NCI-H446 (cell line): ENCODE measurements at regions not wholly inside any gene's neighbourhood (a gene's known extent, or its start where the extent isn't known, plus 50 kb on each side); places are given as distances from the start of the nearest gene placed in this dataset.
A peak's percentile ranks its signal among the peaks of the same experiment; 100 is the strongest.
"Not testable (repeated sequence)": the region's sequence is repeated elsewhere in the genome, so short reads cannot be mapped to it uniquely, and the experiment has no call there.

Source experiments
- DNase-seq, 2 experiments: peaks; one replicate each; lab custom pipeline; 2025; lab: John Stamatoyannopoulos, UW

DNA sequence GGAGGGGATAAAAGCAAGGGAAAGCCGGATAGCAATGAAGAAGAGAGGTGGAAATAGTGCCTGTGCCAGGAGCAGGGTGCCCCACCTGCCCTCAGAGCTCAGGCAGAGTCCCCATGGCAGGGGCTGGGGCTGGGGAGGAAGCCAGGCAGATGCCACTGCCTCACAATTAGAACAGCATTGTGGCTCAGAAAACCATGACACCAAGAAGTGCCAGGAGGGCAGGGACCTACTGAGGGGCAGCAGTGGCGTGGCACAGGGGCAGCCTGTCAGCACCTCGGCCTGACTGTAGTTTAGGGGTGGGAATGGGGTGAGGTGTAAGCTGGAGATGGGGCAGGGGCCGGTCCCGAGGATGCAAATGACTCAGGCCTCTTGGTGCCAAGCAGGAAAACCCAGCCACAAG, 532.1 kb upstream of the B3GAT1 start:
- no peak for DNase-seq

GRCh38 chr11:134943544-134943943, 531.5 kb upstream of the B3GAT1 start:
- no peak for DNase-seq

- no peak for DNase-seq
These were observed 530.6 kb upstream of the B3GAT1 start for GRCh38 chr11:134942681-134943080.

DNA sequence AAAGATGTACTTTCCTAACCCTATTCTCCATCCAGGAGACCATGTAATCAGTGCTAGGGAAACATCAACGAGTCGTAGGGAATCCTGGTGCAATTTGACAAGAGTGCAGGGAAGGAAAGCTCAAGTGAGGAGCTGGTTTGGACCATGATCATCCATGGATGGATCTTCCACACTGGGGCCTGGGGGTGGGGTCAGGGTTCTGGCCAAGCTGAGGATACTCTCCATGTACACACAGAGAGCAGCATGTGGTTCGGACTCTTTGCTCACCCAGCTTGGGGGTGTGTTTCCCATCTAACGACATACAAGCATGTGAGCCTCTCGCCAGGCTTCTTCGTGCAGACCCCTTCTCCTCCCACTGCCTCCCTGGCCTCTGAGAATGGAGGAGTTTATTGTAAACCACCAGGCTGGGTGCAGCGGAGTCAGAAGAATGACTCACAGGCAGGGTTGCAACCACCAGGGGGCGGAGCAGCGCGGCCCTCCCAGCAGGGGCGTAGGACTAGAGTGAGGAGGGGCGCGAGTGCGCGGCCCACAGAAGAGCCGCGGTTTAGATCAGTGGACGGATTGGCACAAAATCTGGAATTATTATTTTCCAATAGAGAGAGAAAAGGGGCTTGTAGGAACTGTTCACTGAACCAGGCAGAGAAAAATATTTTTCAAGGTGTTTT, 530.0 kb upstream of the B3GAT1 start:
- DNase-seq = not testable (repeated sequence)

GRCh38 chr11:134941326-134941725, 529.3 kb upstream of the B3GAT1 start:
- DNase-seq = no peak

DNA sequence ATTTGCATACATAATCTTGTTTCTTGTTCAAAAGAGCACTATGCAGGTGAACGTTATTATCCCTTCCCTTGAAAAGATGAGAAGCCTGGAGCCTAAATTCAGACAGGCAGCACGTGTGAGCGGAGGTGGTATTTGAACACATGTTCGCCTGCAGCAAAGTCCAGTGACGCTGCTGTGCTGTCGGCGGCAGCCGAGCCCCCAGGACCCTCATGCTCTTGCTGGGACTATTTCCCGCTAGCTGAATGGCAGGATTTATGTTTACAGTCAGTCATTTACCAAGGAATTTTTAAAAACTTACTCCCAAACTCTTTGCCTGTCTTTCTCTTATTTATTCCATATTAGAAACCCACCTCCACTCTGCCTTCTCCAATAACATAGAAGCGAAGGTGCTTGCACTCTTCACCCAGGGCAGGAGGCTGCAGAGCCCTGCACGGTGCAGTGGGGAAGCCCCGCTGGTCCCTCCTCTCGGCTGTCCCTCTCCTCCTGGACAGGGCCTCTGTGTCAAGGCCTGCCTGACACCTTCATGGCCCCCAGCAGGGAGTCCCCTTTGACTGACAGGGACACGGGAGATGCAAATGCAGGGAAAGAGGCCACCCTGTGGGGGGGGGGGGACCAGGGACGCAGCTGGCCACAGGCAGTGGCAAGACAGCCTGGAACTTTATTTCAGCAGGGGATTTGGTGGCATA, 528.5 kb upstream of the B3GAT1 start:
- DNase-seq = no peak

GRCh38 chr11:134939905-134940304, 527.9 kb upstream of the B3GAT1 start:
- no peak for DNase-seq

DNA sequence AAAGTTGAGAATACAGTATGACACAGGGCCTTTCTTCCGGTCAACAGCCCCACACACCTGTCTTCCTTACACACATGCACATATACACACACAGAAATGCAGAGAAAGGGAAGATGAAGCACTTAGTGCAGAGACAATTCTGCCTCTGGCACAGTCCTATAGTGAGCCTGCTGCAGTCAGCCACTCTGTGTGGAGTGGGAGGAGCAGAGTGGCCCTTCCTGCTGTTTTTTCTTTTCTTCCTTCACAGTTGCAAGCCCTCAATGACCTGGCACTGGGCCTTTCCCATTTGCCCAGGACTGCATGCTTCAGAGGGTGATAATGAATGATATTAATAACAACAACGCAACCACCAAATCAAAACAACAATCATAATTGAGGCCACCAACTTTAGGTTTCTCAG, 527.0 kb upstream of the B3GAT1 start:
- DNase-seq = no peak

- DNase-seq = no peak
These were observed 526.2 kb upstream of the B3GAT1 start for GRCh38 chr11:134938212-134938611.

GRCh38 chr11:134937193-134937592, 525.2 kb upstream of the B3GAT1 start:
- not testable (repeated sequence) for DNase-seq

GRCh38 chr11:134932761-134933160, 520.7 kb upstream of the B3GAT1 start:
- no peak for DNase-seq

DNA sequence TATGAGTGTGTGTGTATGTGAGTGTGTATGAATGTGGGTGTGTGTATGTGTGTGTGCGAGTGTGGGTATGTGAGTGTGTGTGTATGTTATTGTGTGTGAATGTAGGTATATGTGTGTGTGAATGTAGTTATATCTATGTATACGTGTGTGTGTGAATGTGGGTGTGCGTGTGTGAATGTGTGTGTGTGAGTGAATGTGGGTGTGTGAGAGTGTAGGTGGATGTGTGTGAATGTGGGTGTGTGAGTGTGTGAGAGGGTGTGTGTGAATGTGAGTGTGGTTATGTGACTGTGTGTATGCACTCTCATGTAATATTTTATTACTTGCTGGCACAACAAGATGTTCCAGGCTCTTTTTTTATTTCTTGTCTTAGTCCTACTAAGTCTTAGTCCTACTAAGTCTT, 513.4 kb upstream of the B3GAT1 start:
- no peak for DNase-seq

DNA sequence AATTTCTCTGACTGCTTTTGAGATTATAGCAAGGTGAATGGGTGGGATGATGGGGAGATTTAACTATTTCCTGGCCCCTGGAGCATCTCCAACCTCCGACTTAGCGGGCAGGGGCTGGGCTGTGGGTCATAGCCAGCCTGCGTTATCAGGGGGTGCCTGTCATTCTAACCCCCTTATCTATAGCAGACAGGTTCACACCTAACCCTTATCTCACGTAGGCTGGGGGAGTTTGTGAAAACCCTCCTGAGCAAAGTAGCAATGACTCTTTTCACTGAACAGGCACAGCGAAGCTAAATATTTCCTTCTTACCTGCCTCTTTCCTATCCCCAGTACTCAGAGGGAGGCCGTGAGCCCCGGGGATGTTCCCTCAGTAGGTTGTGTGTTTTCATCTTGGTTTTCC, 511.4 kb upstream of the B3GAT1 start:
- no peak for DNase-seq

GRCh38 chr11:134921938-134922337, 509.9 kb upstream of the B3GAT1 start:
- no peak for DNase-seq

DNA sequence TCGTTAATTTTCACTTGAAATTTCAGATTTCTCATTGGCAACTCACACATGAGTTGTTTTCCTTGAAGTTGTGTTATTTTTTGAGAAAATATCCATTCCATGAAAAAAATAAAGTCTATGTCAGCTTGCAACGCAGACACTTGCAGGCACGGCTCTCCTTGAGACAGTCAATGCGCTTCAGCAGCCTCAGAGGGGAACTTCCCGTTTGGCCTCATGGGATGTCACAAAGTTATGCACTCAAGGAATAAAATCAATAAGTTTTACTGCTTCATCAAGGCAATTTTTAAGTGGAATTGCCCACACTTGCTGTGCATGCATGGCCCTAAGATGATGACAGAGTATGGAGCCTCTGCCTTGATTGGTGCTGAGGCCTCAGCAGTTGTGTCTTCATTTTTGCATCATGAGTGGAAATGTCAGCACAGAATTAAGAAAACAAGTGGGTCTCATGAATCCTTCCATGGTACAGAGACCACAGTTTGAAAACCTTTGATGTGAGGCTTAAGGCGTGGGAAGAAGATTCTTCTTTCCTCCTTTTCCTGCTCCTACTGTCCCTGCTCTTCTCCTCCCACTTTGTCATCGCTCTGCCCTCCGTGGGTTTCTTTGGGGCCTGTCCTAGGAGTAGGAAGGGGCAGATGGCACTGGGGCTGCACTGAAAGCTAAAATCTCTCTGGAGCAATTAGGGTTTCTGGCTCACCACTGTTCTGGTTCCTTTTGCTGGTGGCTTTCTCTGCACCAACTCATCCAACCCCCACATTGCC, 509.0 kb upstream of the B3GAT1 start:
- no peak for DNase-seq

DNA sequence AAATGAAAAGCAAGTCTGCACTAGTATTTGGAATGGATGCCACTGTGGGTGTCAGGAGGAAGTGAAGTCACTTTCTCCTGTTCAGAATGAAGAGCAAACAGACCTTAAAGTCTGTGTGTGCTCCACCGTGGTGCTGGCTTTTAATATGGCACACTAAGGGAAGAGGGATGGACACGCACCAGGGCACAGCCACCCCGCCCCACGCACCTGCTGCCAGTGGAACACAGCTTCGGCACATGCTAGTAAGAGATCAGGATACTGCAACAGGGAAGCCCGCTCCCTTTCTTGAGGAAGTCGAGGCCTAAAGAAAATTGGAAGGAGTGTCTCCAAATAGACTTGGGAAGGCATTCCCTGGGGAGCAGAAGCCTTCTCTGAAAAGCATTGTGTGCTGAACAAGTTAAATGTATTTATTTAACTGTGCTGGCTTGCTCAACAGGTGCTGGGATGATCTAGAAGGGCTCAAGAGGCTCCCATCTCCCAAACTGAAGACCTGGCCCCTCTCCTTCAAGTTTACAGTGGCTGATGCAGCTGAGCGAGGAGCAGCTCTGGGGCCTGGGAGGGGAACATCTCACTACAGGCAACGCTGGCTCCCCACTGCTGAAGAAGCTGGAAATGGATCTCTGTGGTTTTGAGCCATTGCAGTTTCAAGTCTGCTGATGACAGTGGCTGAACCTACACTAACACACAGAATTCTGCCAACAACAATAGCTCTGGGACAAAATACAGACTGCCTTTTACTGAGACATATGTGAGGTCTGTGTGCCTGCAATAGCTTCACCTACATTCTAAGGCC, 504.6 kb upstream of the B3GAT1 start:
- DNase-seq = no peak

GRCh38 chr11:134915881-134916280, 503.8 kb upstream of the B3GAT1 start:
- no peak for DNase-seq

DNA sequence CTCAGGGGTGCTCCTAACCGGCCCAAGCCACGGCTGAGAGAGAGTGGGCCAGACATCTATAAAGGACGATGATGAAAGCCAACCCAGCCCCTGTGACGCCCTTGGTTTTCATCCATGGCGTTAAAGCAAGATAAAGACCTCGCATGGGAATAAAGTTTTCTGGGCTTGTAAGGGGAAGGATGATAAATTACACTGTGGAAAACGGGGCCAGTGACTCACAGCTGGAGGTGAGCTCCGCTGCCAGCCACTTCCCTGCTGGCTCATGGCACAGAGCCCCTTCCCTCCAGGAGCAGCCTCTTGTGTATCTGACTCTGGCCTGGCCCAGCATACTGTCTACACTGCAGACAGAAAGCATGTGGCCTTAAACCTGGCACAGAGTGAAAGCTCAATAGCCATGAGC, 503.2 kb upstream of the B3GAT1 start:
- peak in 1 of 2 experiments; percentile 3 for DNase-seq

GRCh38 chr11:134913999-134914590, 502.1 kb upstream of the B3GAT1 start:
- DNase-seq = no peak

GRCh38 chr11:134913391-134913790, 501.3 kb upstream of the B3GAT1 start:
- DNase-seq = no peak

DNA sequence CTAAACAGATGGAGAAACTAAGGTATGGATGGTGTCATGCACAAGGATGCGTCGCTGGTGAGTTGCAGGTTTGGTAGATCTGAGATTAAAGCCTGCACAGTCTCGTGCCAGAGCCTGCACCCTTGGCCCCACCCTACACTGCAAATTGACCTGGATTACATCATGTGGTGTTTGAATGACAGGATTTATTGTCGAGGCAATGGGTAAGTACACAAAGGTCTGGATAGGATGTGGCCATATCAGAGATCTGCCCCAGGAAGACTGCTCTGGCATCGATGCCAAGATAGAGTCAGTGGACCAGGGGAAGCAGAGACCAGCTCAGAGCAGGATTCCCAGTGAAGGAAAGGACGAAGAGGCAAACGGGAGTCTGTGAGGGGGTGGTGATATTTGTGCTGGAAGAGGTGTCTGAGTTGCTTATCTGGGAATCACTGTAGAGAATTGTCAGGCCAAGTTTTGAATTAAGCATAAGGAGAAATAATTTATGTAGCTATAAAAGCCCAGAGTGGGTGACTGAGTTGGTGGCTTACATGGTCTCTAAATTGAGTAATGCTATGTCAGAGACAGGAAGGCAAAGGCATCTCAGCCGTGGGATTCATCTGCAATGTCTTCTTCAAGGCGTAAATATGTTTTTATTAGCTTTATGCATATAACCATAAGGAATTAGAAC, 499.6 kb upstream of the B3GAT1 start:
- DNase-seq = no peak
